MG63 (cell line): ENCODE measurements at regions not wholly inside any gene's neighbourhood (a gene's known extent, or its start where the extent isn't known, plus 50 kb on each side); places are given as distances from the start of the nearest gene placed in this dataset.

ENCODE experiments used
- DNase-seq: peaks from one replicate; pipeline ENCODE4 v3.0.0-alpha.2; 2020
- H3K27me3 ChIP-seq: fragments of 250-450 bp; sonication (Bioruptor Pico); 2 replicates; pipeline ENCODE4 v1.5.1; 2020; ENCODE audit warnings: mild to moderate bottlenecking, moderate library complexity
- H3K36me3 ChIP-seq: fragments of 250-450 bp; sonication (Bioruptor Pico); 2 replicates; pipeline ENCODE4 v1.5.1; 2020; ENCODE audit warnings: mild to moderate bottlenecking, moderate library complexity
- H3K4me3 ChIP-seq: fragments of 250-450 bp; sonication (Bioruptor Pico); 2 replicates; pipeline ENCODE4 v1.5.1; 2020; ENCODE audit warnings: mild to moderate bottlenecking, moderate library complexity
- H3K9me3 ChIP-seq: fragments of 250-450 bp; sonication (Bioruptor Pico); 2 replicates; pipeline ENCODE4 v1.5.1; 2020; ENCODE audit warnings: mild to moderate bottlenecking, moderate library complexity

DNA sequence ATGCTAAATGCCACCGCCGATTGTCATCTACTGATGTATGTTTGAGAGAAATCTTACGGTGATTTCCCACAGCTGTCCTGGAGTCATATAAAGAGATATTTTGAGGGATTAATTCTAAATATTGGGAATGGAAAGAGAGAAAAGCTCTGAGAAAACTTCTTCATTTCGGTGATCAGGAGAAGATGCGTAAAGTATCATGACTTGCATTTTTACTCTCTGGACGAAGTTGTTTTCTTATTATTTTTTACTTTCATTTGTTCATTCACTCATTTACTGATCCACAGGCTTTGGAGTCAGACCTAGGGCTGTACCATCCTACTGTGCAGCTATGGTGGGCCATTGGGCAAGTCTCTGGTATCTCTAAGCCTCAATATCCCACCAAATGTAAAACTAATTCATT lies 58.4 kb upstream of the RUNX1 start:
- H3K27me3 ChIP-seq, result no peaks in the 10 kb centered on the region
- no peak for DNase-seq
- no peak overlapping the region for H3K4me3 ChIP-seq
- H3K36me3 ChIP-seq, result no peaks in the 10 kb centered on the region
- no peaks in the 10 kb centered on the region for H3K9me3 ChIP-seq

DNA sequence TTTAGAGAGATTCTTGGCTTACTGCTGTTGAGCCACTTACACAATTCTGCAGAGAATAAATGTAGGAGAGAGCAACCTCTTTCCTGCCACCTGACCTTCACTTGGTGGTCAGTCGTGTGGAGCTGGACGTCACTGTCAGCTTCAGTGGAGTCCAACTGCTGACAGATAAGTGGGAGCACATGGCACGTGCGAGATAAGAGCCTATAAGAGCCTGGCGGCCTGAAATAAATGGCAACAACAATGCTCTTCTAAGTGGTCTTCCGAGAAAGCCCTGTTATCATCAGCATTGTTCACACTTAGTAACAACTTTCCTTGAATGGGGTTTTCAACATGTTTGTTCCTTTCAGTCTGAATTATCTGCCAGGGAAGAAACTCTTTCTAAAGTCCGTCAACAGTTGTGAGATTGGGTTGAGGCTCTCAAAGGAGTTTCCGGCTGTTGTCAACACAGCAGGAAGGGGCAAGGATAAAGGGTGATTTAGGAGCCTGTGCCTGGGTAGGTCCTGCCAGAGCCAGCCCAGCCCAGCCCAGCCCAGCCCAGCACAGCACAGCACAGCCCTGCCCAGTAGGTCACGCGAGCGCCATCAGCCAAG lies 57.2 kb upstream of the RUNX1 start:
- Histone ChIP-seq H3K9me3 (no peaks in the 10 kb centered on the region), H3K36me3 (no peaks in the 10 kb centered on the region), H3K4me3 (no peak overlapping the region), H3K27me3 (no peaks in the 10 kb centered on the region)
- DNase-seq, result no peak

DNA sequence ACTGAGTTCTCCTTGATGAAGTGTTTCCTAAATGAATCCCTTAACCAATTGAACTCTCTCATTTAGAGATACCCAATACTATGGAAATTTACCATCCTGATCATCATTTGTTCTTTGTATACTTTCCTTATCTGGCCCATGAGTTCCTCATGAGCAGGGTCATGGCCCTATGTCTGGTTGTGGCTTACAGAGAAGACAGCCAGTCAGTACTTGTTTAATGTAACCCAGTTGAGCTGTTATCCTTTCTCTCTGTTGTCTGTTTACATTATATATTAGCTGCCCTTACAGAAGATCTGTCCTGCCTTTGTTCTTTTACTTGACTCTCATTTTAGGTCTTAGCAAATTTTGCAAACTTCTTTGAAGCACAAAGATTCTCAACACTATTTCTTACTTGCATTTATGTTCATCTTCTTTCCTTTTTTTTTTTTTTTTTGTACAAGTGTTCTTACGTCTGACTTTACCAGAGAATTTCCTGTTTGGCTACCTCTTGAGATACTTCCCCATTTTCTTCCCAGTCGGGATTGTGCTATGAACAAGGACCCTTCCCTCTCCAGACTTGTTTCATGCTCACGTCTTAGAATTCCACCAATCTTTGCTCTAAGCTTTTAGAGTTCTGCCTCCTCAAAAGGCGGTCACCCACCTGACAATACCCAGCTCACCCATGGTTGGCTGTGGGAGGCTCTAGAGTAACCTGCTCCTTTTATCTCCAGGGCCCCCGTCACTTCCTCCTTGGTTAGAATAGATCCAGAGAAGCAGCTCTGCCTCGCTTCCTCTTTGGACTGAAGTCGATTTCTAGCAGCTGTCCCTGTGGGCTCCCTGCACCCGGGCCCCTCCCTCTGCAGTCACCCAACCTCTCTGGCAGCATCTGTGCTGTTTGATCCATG lies 53.6 kb upstream of the RUNX1 start:
- H3K9me3 ChIP-seq, result no peaks in the 10 kb centered on the region
- H3K4me3 ChIP-seq, result no peak overlapping the region
- H3K36me3 ChIP-seq, result no peaks in the 10 kb centered on the region
- no peaks in the 10 kb centered on the region for H3K27me3 ChIP-seq
- DNase-seq, result no peak

DNA sequence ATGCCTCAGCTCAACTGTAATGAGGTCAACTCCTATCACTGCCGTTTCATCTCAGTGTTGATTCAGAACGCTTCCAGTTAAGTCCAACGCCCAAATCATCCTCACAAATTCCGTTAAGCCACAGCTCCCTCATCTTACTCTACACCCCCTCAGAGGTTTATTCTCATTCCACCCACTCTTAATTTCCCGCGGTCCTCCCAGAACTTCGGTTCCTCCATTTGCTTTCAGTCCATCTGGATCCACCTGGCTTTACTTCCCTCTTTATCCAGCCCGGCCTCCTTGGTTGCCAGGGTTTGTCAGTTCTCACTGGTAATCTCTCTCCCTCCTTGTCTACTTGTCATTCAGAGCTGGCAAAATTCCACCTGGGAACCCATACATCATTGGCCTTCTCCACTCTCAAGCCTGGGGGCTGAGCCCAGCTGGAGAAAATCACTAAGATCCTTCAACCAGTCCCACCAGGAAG lies 51.3 kb upstream of the RUNX1 start:
- H3K4me3 ChIP-seq, result no peak overlapping the region
- H3K27me3 ChIP-seq, result no peaks in the 10 kb centered on the region
- no peak for DNase-seq

DNA sequence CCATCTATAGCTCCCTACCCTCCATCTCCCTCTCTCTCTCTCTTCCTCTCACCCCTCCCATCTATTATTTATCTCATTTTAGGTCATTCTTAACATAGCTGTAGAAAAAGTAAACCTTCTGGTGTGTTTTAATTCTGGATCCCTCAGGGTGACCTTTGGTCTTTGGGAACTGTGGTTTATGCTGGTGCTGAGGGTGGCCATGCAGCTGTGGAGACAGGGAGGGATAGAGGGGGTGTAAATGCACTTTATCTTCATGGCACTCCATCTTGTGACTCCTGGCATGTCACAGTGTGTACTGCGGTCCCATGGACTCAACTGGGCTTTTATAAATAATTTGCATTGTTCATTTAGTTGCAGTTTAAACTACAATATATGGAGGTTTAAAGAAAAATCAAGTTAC lies 50.2 kb upstream of the RUNX1 start:
- Histone ChIP-seq H3K36me3 (no peaks in the 10 kb centered on the region), H3K27me3 (no peaks in the 10 kb centered on the region), H3K9me3 (no peaks in the 10 kb centered on the region), H3K4me3 (no peak overlapping the region)
- DNase-seq, result no peak

More for the DNA sequence above, 51.3 kb upstream of the RUNX1 start:
- Histone ChIP-seq H3K9me3 (no peaks in the 10 kb centered on the region), H3K36me3 (no peaks in the 10 kb centered on the region)
